HG02852 (cell line): ENCODE measurements at regions not wholly inside any gene's neighbourhood (a gene's known extent, or its start where the extent isn't known, plus 50 kb on each side); places are given as distances from the start of the nearest gene placed in this dataset.

Experiments used
- ATAC-seq: cut with Tn5 transposase; IDR thresholded peaks from one replicate; pipeline ENCODE4 v1.9.1; 2021; ENCODE audit warnings: mild to moderate bottlenecking, moderate library complexity; ENCODE audit not compliant: unreplicated experiment

- ATAC-seq = no peak
Measured at GRCh38 chr5:2008851-2009629, 126.3 kb upstream of the IRX4 start.

GRCh38 chr5:2007878-2008501 lies 125.3 kb upstream of the IRX4 start:
- no peak for ATAC-seq

- ATAC-seq = no peak
Measured at GRCh38 chr5:2007496-2007877, 124.8 kb upstream of the IRX4 start.

GRCh38 chr5:2006971-2007291 lies 124.2 kb upstream of the IRX4 start:
- ATAC-seq = no peak

- no peak for ATAC-seq
Measured at GRCh38 chr5:2006193-2006970, 123.7 kb upstream of the IRX4 start.

GRCh38 chr5:2005101-2006041 lies 122.6 kb upstream of the IRX4 start:
- ATAC-seq = no peak

GRCh38 chr5:2003690-2004365 lies 121.1 kb upstream of the IRX4 start:
- ATAC-seq = no peak

- ATAC-seq = no peak
Measured at GRCh38 chr5:2003206-2003605, 120.5 kb upstream of the IRX4 start.

- ATAC-seq = no peak
Measured at GRCh38 chr5:2001300-2001699, 118.6 kb upstream of the IRX4 start.

GRCh38 chr5:2000591-2000990 lies 117.9 kb upstream of the IRX4 start:
- ATAC-seq = no peak

GRCh38 chr5:1999794-2000193 lies 117.1 kb upstream of the IRX4 start:
- no peak for ATAC-seq

GRCh38 chr5:1998716-1999317 lies 116.1 kb upstream of the IRX4 start:
- ATAC-seq = no peak

GRCh38 chr5:1998348-1998669 lies 115.6 kb upstream of the IRX4 start:
- no peak for ATAC-seq

- ATAC-seq = no peak
Measured at GRCh38 chr5:1997640-1998347, 115.1 kb upstream of the IRX4 start.

GRCh38 chr5:1995491-1995890 lies 112.8 kb upstream of the IRX4 start:
- ATAC-seq = no peak

- ATAC-seq = no peak
Measured at GRCh38 chr5:1987471-1987870, 104.7 kb upstream of the IRX4 start.

- ATAC-seq = no peak
Measured at GRCh38 chr5:1985781-1986180, 103.1 kb upstream of the IRX4 start.

- no peak for ATAC-seq
Measured at GRCh38 chr5:1983919-1984695, 101.4 kb upstream of the IRX4 start.

GRCh38 chr5:1983401-1983800 lies 100.7 kb upstream of the IRX4 start:
- no peak for ATAC-seq
